ENCODE measurements at regions not wholly inside any gene's neighbourhood (a gene's known extent, or its start where the extent isn't known, plus 50 kb on each side); places are given as distances from the start of the nearest gene placed in this dataset.

DNA sequence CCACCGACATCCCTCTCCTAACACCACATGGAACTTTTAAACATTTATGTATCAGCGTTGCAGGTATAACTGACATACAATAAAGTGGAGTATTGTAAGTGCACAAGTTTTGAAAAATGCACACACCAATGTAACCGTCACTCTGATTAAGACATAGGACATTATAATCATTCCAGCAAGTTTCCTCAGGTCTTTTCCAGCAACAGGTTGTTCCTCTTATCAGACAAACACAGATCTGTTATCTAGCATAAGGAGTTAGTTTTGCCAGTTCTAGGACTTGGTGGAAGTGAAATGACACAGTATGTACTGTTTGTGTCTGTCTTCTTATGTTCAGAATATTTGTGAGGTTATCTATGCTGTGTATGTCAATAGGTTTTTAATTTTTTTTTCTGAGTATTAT, 69.5 kb upstream of the TRPC7 start:
- no peak overlapping the region for H3K4me2 ChIP-seq (ENCODE audit: insufficient read depth in 1 of 2, low read depth in 2 of 2, low read length in 2 of 2)
- H2AK5ac ChIP-seq (ENCODE audit: low read depth, low read length) = no peak overlapping the region
- H3K79me1 ChIP-seq (ENCODE audit: low read depth, low read length) = no peaks in the 10 kb centered on the region
- CTCF ChIA-PET (ENCODE audit: partially characterized antibody) = no interaction called here
- no peak overlapping the region for H3K56ac ChIP-seq (replicated peaks; ENCODE audit: insufficient read length, low read depth, low read length)
- DNase-seq (ENCODE audit: low read depth in 1 of 2, low spot score in 2 of 2) (no peak), FAIRE-seq (no peak)
- H4K5ac ChIP-seq (ENCODE audit: insufficient read length, low read depth, low read length) = no peak overlapping the region
- no peak overlapping the region; a peak in 1 of 7 replicates for H3K9ac ChIP-seq (replicated peaks in 1 of 4; ENCODE audit: extremely low read depth in 1 of 4, low read depth in 3 of 4, low read length in 3 of 4)
- no peak overlapping the region for H3K4me3 ChIP-seq (ENCODE audit: extremely low read depth in 1 of 4, insufficient read depth in 2 of 4, low read depth in 3 of 4, low read length in 4 of 4)
- no peaks in the 10 kb centered on the region for H3K27me3 ChIP-seq (replicated peaks in 1 of 4; ENCODE audit: control insufficient read depth in 3 of 4, extremely low read depth in 1 of 4, insufficient read depth in 3 of 4, low read length in 3 of 4)
- H3K18ac ChIP-seq (ENCODE audit: extremely low read depth, low read length) = no peak overlapping the region
- no peak overlapping the region for H2BK120ac ChIP-seq (replicated peaks; ENCODE audit: low read depth, low read length)
- no peaks in the 10 kb centered on the region for H3K79me2 ChIP-seq (ENCODE audit: control insufficient read depth in 1 of 2, insufficient read depth in 2 of 2, low read length in 2 of 2)
- H4K8ac ChIP-seq (ENCODE audit: extremely low read depth, insufficient read depth, low read length) = no peak overlapping the region
- H3K9me3 ChIP-seq (ENCODE audit: insufficient read depth in 2 of 2, low read depth in 1 of 2, low read length in 1 of 2) = no peaks in the 10 kb centered on the region
- WGBS, 2 experiments (ENCODE audit: extremely low coverage in 1 of 2, insufficient coverage in 1 of 2, insufficient read length in 1 of 2, insufficient replicate concordance in 2 of 2, low coverage in 1 of 2, low lambda C conversion rate in 2 of 2, missing lambda C conversion rate in 1 of 2) = 96% methylated on average over 3 of the region's 3 CpGs; no CpG with 5 or more reads in 1 of the 2 experiments
- no peak overlapping the region for H3K14ac ChIP-seq (ENCODE audit: insufficient read length)
- no peak overlapping the region for H2BK12ac ChIP-seq (ENCODE audit: low read depth, low read length)
- H3K4me1 ChIP-seq (replicated peaks in 1 of 4; ENCODE audit: control insufficient read depth in 3 of 4, insufficient read depth in 4 of 4, low read length in 3 of 4) = no peaks in the 10 kb centered on the region
- no peak overlapping the region for H2BK5ac ChIP-seq (ENCODE audit: low read depth, low read length)
- H3K4ac ChIP-seq (replicated peaks; ENCODE audit: insufficient read length, low read depth, low read length) = no peak overlapping the region
- H4K91ac ChIP-seq (replicated peaks; ENCODE audit: insufficient read length, low read length) = no peak overlapping the region
- no peak overlapping the region for H3K23ac ChIP-seq (ENCODE audit: insufficient read length)
- POLR2A ChIA-PET (ENCODE audit: partially characterized antibody) = no interaction called here
- no peak overlapping the region for H2BK20ac ChIP-seq (ENCODE audit: low read length)
- no peak for TF ChIP-seq CHD2 (IDR thresholded peaks at IDR 0.05; ENCODE audit: low read length)
- H4K20me1 ChIP-seq (replicated peaks in 1 of 2; ENCODE audit: control insufficient read depth in 1 of 2, insufficient read depth in 2 of 2, low read length in 2 of 2) = no peaks in the 10 kb centered on the region
- H3K27ac ChIP-seq (ENCODE audit: low read depth, low read length) = no peak overlapping the region
- no peak overlapping the region for H2AFZ ChIP-seq (ENCODE audit: low read length)
- H2BK15ac ChIP-seq (ENCODE audit: low read length) = no peak overlapping the region
- no peaks in the 10 kb centered on the region for H3K23me2 ChIP-seq (ENCODE audit: low read depth, low read length)
- no peaks in the 10 kb centered on the region for H3K36me3 ChIP-seq (ENCODE audit: control insufficient read depth in 2 of 4, insufficient read depth in 4 of 4, low read length in 3 of 4)

All from H1 (cell line).